GM23338 (cell line): ENCODE measurements at regions not wholly inside any gene's neighbourhood (a gene's known extent, or its start where the extent isn't known, plus 50 kb on each side); places are given as distances from the start of the nearest gene placed in this dataset.

ENCODE experiments used
- CREB1 ChIP-seq: fragments of 250-450 bp; sonication (Bioruptor Pico); IDR thresholded peaks from 2 replicates; pipeline ENCODE4 v1.5.0; 2020; ENCODE audit warnings: low read depth, mild to moderate bottlenecking, moderate library complexity
- CTCF ChIP-seq, 2 experiments: fragments of 200-600 bp in 1 of 2; sonication (generic) in 1 of 2; conservative IDR thresholded peaks; 2 replicates each; pipeline versions ENCODE4 v1.5.1 to v1.6.1; 2016 to 2017; ENCODE audit warnings: antibody characterized with exemption in 2 of 2, low read depth in 2 of 2, mild to moderate bottlenecking in 2 of 2, moderate library complexity in 1 of 2
- EZH2 ChIP-seq: fragments of 200-600 bp; sonication (generic); IDR thresholded peaks from one replicate; pipeline ENCODE4 v1.8.0; 2017; ENCODE audit warnings: antibody characterized with exemption, mild to moderate bottlenecking, low read depth; ENCODE audit not compliant: unreplicated experiment
- POLR2AphosphoS5 ChIP-seq: IDR thresholded peaks from 2 replicates; pipeline ENCODE4 v1.6.1; 2016; ENCODE audit warnings: antibody characterized with exemption, low read depth

- TF ChIP-seq CTCF (conservative IDR thresholded peaks at IDR 0.05; ENCODE audit: low read depth in 2 of 2) (no peak), EZH2 (no peak), CREB1 (no peak), POLR2AphosphoS5 (no peak)
Observed at GRCh38 chr15:62691008-62691407, 351.5 kb upstream of the TPM1 start.
